HG03135 (cell line): ENCODE measurements at regions not wholly inside any gene's neighbourhood (a gene's known extent, or its start where the extent isn't known, plus 50 kb on each side); places are given as distances from the start of the nearest gene placed in this dataset.

Experiments used
- ATAC-seq: cut with Tn5 transposase; IDR thresholded peaks from one replicate; pipeline ENCODE4 v1.9.1; 2021; ENCODE audit warnings: mild to moderate bottlenecking, moderate library complexity; ENCODE audit not compliant: unreplicated experiment

GRCh38 chr13:103835052-103835451 is 768.8 kb upstream of the SLC10A2 start:
- ATAC-seq, result no peak

DNA sequence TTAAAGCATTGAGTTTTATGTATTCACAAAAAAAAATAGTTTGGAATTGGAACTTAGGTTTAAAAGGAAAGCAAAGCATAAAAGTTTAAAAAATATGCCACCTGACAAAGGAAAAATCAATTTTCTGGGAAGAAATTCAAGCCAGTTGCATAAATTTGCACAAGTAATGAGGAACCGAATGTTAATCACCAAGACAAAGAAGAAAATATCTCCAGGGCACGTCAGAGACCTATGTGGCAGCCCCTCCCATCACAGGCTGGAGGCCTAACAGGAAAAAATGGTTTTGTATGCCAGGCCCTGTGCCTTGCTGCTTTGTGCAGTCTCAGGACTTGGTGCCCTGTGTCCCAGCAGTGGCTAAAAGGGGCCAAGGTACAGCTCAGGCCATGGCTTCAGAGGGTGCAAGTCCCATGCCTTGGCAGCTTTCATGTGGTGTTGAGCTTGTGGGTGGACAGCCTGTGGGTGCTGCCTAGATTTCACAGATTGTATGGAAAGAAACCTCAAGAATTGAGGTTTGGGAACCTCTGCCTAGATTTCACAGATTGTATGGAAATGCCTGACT is 767.2 kb upstream of the SLC10A2 start:
- no peak for ATAC-seq

GRCh38 chr13:103815619-103816018 is 749.4 kb upstream of the SLC10A2 start:
- no peak for ATAC-seq

GRCh38 chr13:103812971-103813370 is 746.8 kb upstream of the SLC10A2 start:
- no peak for ATAC-seq

DNA sequence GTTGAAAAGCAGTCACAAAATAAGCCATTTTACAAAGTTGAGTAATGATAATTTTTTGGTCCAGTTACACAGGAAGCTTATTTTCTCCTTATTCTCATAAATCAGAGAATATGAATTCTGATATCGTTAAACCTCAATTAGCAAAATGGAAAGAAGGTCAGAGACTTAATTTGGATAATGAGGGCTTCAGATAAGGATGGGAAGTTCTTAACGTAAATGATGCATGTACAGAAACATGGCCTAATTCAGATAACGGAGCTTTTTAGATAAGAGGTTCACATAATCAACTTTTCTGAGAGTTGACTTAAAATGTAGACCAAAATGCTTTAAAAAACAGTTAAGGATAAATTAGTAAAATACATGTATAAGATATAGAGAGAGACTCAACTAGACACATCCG is 746.3 kb upstream of the SLC10A2 start:
- no peak for ATAC-seq

- ATAC-seq, result no peak
Measured at GRCh38 chr13:103810026-103810425, 743.8 kb upstream of the SLC10A2 start.

GRCh38 chr13:103805771-103806170 is 739.6 kb upstream of the SLC10A2 start:
- ATAC-seq, result no peak

- ATAC-seq, result no peak
Measured at GRCh38 chr13:103803349-103803748, 737.1 kb upstream of the SLC10A2 start.

DNA sequence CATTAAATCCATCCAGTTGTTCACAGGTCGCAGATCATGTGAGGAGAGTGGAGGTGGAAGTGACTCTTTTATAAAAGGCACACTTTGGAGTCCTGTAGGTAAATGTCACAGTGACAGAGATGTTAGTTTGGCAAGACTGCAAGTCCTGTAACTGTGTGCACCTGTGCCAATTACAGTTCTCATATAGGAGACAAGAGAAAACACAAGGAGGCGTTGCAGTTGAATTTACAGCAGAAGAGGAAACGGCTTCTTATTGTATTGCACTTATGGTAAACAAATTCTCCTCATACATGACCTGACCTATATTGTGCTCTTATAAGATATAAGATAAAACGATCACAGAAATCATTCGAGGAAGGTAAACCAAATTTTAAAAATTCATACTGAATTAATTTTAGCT is 732.8 kb upstream of the SLC10A2 start:
- ATAC-seq, result no peak

DNA sequence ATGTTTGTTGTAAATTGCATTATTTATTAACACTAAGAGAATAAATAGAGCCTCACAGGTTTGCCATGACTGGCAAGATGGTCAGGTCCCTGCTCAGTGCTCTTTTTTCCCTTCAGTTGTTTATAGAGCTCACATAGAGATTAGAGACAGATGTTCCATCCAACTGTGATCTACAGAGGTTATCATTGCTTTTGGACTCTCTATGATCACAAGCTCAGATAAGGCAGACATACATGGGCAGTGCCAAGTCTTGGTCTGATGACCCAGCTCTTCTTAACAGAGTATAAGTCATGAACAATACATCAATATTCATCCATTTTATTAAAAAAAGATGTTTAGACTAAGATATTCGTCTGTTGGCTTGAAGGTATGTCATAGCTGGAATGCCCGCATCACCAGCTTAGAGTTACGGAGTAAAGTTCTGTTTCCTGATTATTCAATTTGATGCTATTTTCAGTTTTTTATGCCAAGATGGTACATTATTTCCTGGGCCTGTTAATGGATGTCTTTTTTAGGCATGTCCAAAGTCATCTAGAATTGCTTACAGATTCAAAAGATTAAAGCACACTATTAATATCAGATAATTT is 729.8 kb upstream of the SLC10A2 start:
- ATAC-seq, result no peak

DNA sequence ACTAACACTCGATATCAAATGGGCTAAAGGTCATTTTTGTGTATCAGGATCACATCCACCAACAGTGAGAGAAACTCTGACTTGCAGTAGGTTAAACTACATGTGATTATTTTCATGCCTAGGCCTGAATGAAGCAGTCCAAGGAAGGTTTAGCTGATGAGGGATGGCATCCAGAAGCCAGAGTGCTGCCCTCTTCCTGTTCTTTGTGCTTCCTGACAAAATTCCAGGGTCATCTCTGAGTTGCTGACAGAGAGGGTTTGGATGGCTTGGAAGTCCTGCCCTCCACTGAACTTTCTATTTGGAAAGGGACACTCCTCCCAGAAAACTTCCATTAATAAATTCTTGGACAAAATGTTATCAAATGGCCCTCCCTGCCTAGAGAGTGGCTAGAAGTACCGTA is 728.3 kb upstream of the SLC10A2 start:
- no peak for ATAC-seq

- no peak for ATAC-seq
Measured at GRCh38 chr13:103788061-103788652, 721.9 kb upstream of the SLC10A2 start.

DNA sequence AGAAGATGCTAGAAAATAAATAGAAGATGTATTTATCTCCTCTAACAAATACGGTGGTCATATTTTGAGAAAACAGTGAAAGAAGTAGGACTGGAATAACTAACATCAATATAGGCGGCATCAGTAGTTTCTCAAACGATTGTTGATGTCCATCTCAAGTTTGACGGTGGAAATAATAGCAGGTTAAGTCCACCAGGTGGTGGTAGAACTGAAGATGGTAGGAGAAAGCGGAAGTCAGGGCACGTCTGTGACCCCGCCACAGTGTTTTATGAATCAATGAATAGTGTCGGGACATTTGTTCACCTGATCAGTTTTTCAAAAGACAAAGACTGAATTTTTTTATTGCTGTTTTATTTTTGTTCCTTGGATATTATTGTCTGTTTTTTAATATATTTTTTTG is 706.4 kb upstream of the SLC10A2 start:
- no peak for ATAC-seq

GRCh38 chr13:103762523-103762922 is 696.3 kb upstream of the SLC10A2 start:
- ATAC-seq, result no peak

- no peak for ATAC-seq
Measured at GRCh38 chr13:103759361-103759760, 693.1 kb upstream of the SLC10A2 start.

DNA sequence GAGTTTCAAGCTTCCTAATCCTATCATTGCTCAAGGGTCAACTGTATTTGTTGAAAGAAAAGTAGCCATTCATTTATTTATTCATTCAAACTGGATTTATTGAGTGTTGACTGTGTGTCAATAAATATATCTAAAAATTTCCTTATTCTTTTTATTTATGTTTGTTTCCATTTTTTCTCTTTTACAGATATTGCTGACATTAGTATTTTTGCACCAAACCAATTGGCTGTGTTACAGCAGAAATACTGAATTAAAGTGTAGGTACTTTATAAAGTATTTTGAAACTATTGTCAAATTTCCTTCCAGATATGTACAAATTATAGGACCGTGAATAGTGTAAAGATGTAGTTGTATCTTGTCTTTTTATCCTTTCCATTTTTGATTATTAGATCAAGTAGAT is 692.0 kb upstream of the SLC10A2 start:
- no peak for ATAC-seq

DNA sequence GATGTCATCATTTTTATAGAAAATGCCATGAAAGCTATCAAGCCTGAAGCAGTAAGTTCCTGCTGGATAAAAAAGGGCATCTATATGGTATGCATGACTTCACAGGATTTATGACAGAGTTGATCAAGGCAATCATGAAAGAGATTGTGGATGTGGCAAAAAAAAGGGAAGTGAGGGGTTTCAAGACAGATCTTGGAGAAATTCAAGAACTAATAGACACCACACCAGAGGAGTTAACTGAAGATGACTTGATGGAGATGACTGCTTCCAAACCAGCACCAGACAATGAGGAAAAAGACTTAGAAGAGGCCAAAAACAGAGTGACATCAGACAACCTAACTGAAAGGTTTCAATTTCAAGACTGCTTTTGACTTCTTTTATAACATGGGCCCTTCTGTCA is 691.1 kb upstream of the SLC10A2 start:
- ATAC-seq, result no peak

GRCh38 chr13:103754783-103755182 is 688.6 kb upstream of the SLC10A2 start:
- no peak for ATAC-seq

GRCh38 chr13:103734837-103735236 is 668.6 kb upstream of the SLC10A2 start:
- ATAC-seq, result no peak

DNA sequence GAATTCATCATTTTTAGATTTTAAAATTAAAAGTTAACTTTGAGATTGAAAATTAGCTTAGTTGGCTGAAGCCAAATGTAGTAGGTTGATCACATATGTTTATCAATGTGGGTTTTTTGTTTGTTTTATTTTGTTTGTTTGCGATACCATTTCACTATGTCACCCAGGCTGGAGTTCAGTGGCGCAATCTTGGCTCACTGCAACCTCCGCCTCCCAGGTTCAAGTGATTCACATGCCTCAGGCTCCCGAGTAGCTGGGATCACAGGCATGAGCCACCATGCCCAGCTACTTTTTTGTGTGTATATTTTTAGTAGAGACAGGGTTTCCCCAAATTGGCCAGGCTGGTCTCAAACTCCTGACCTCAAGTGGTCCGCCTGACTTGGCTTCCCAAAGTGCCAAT is 665.7 kb upstream of the SLC10A2 start:
- no peak for ATAC-seq

GRCh38 chr13:103730407-103730806 is 664.2 kb upstream of the SLC10A2 start:
- ATAC-seq, result no peak

GRCh38 chr13:103726808-103727207 is 660.6 kb upstream of the SLC10A2 start:
- no peak for ATAC-seq

GRCh38 chr13:103716718-103717117 is 650.5 kb upstream of the SLC10A2 start:
- no peak for ATAC-seq
